ENCODE measurements at regions not wholly inside any gene's neighbourhood (a gene's known extent, or its start where the extent isn't known, plus 50 kb on each side); places are given as distances from the start of the nearest gene placed in this dataset.

DNA sequence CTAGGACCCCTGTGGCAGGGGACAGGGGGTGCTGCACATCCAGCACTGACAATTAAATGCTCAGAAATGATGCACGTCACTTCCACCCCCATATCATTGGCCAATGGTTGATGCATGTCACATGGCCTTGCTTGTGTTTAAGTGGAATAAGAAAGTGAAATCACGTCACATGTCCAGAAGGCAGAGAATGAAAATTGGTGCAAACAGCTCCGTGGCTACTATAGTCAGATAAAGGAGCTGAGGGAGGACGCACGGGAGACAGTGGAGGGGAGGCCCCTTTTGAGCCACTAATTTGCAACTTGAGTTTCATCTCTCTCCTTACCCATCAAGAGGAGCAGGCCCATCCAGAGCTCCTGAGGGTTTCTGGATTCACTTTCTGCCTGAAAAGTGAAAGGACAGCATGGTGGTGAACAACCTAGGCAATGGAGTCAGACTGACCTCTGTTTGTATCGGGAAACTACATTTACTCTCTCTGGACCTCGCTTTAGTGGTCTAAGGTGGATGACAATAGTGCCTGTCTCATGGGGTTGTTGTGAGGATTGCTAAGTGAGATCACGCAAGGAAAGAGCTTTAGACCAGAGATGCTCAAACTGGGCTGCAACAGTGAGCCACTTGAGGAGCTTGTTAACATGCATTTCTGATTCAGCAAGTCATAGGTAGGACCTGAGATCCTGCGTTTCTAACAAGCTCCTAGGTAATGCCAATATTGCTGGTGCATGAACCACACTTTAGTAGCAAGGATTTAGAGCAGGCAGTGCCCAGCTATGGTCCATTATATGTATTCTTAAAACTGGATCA is 133.9 kb upstream of the ADRA1B start:
- TF ChIP-seq CTCF (IDR thresholded peaks at IDR 0.05), result no peak
- no peak for TF ChIP-seq POLR2A (IDR thresholded peaks at IDR 0.05)
